ENCODE measurements at regions not wholly inside any gene's neighbourhood (a gene's known extent, or its start where the extent isn't known, plus 50 kb on each side); places are given as distances from the start of the nearest gene placed in this dataset.

DNA sequence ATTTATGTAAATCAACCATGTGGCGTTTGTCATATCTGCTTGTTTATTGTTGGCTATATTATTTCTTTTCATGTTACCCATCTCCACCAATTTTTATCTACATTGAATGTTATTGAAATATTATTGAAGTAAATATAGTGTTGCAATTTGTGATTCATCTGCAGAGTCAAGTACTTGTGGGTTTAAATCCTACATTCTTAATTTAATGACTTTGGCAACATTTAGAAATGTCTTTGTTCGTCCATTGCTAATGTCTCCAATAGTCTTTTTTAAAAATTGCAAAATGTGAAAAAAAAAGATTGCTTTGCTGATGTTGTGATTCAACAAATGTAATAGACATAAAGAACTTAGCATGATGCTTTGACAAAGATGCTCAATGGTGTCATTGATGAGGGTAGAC lies 1572.8 kb upstream of the PIK3C3 start:
- TF ChIP-seq CTCF (IDR thresholded peaks at IDR 0.05; ENCODE audit: low read depth, low read length, poor library complexity, severe bottlenecking) = no peak
- TF ChIP-seq EZH2phosphoT487 (IDR thresholded peaks at IDR 0.05; ENCODE audit: borderline replicate concordance, low read length) = no peak

Data from DOHH2 (cell line).